ENCODE measurements at regions not wholly inside any gene's neighbourhood (a gene's known extent, or its start where the extent isn't known, plus 50 kb on each side); places are given as distances from the start of the nearest gene placed in this dataset.

DNA sequence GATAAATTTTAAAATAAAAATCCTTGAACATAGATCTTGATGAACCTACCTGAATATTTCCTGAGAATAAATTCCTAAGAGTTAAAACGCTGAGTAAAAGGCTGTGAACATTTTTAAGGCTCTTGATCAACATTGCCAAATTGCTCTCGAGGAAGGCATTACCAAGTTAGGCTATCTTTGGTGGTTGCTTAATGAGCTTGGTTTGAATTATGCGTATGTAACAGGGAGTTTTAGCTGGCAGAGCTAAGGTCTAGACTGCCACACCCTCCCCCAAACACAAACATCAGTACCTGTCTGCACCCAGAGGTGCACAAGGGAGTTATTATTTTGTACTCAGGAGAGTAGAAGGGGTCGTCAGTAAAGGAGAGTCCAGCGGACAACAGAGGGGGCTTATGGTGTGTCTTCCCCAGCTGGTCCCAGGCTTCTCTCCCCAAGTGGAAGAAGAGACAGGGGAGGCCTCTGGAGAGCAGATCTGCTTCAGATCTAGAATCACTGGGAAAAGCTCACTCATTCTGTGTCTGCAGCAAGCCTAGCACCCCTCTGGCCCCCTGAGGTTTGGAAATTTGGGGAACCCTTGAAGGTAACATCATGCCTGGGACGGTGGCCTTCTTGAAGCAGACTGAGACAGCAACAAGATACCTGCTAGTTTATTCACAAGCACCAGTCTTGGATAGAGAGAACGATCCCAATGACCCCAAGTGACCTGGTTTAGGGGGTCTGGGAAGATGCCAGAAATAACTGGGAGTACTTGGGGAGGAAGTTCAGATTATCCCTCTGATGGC is 197.2 kb upstream of the ID2 start:
- no peaks in the 10 kb centered on the region for H3K79me2 ChIP-seq (ENCODE audit: insufficient read depth, low read length)
- H3K27ac ChIP-seq (ENCODE audit: low read depth, low read length), result no peak overlapping the region
- BruUV-seq (replicated peaks), result no TSS peak
- no peaks in the 10 kb centered on the region for H3K9me3 ChIP-seq (ENCODE audit: control insufficient read depth in 1 of 2, insufficient read depth in 1 of 2, low read depth in 1 of 2, low read length in 2 of 2)
- intact Hi-C loops (cut with micrococcal nuclease), result no loop called here
- H3K4me3 ChIP-seq (replicated peaks in 1 of 2; ENCODE audit: low read depth in 1 of 2, low read length in 2 of 2), result no peak overlapping the region
- no peak overlapping the region for H3K9ac ChIP-seq (ENCODE audit: low read length)
- TF ChIP-seq TCF7L2 (IDR thresholded peaks at IDR 0.05; ENCODE audit: borderline replicate concordance, extremely low read depth, insufficient read depth, insufficient read length) (no peak), CEBPB (IDR thresholded peaks at IDR 0.05; ENCODE audit: low read depth) (no peak), EZH2phosphoT487 (IDR thresholded peaks at IDR 0.05; ENCODE audit: borderline replicate concordance) (no peak)
- no peaks in the 10 kb centered on the region for H3K9me2 ChIP-seq (ENCODE audit: insufficient read depth)
- H3K36me3 ChIP-seq (ENCODE audit: control insufficient read depth in 1 of 2, insufficient read depth in 2 of 2, low read length in 2 of 2), result no peaks in the 10 kb centered on the region
- H3K27me3 ChIP-seq (ENCODE audit: insufficient read depth, low read length), result no peaks in the 10 kb centered on the region
- ChIA-PET RAD21 (ENCODE audit: low non-redundant PET in 1 of 2, low total read pairs in 2 of 2, uncharacterized antibody in 2 of 2, unreplicated experiment in 2 of 2) (no interaction called here), CTCF (no interaction called here), POLR2A (no interaction called here)
- no peaks in the 10 kb centered on the region for H3K4me1 ChIP-seq (ENCODE audit: control insufficient read depth in 1 of 2, insufficient read depth in 2 of 2, low read length in 2 of 2)
- H3K4me2 ChIP-seq (ENCODE audit: low read length), result no peak overlapping the region
- H2AFZ ChIP-seq (ENCODE audit: low read depth, low read length, poor library complexity, severe bottlenecking), result no peak overlapping the region
- DNase-seq (ENCODE audit: low read depth, low spot score), result no peak
- no peak for ATAC-seq
- H4K20me1 ChIP-seq (ENCODE audit: insufficient read depth), result no peaks in the 10 kb centered on the region

DNA sequence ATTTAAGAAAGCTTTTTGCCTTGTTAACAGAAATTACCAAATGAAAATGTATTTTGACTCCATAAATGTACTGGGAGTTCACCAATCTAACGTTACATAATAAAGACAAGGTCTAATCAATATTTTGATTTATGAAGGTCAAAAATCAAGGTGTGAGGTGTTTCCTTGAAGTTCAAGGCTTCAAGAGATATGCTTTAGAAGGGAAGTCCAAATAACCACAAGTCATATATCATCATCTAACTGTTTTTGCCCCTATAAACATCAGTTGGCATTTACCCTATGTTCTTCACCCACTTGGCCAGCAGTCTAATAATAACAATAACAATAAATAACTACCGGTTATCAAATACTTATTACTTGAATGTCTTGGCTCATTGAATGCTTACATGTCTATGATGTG is 196.1 kb upstream of the ID2 start:
- intact Hi-C loops (cut with micrococcal nuclease), result no loop called here
- RAD21 ChIA-PET (ENCODE audit: low non-redundant PET in 1 of 2, low total read pairs in 2 of 2, uncharacterized antibody in 2 of 2, unreplicated experiment in 2 of 2), result no interaction called here
- no peak overlapping the region for H3K4me2 ChIP-seq (ENCODE audit: low read length)
- H3K79me2 ChIP-seq (ENCODE audit: insufficient read depth, low read length), result no peaks in the 10 kb centered on the region
- no peaks in the 10 kb centered on the region for H4K20me1 ChIP-seq (ENCODE audit: insufficient read depth)
- POLR2A ChIA-PET, result no interaction called here
- no peak overlapping the region for H3K9ac ChIP-seq (ENCODE audit: low read length)
- no peaks in the 10 kb centered on the region for H3K27me3 ChIP-seq (ENCODE audit: insufficient read depth, low read length)
- H3K36me3 ChIP-seq (ENCODE audit: control insufficient read depth in 1 of 2, insufficient read depth in 2 of 2, low read length in 2 of 2), result no peaks in the 10 kb centered on the region
- CTCF ChIA-PET, result no interaction called here
- no peaks in the 10 kb centered on the region for H3K9me3 ChIP-seq (ENCODE audit: control insufficient read depth in 1 of 2, insufficient read depth in 1 of 2, low read depth in 1 of 2, low read length in 2 of 2)
- H3K4me3 ChIP-seq (replicated peaks in 1 of 2; ENCODE audit: low read depth in 1 of 2, low read length in 2 of 2), result no peak overlapping the region
- no TSS peak for BruUV-seq (replicated peaks)
- ATAC-seq (no peak), DNase-seq (ENCODE audit: low read depth, low spot score) (no peak)
- TF ChIP-seq SIN3A (IDR thresholded peaks at IDR 0.05; ENCODE audit: low read depth), result no peak
- H2AFZ ChIP-seq (ENCODE audit: low read depth, low read length, poor library complexity, severe bottlenecking), result no peak overlapping the region
- H3K4me1 ChIP-seq (ENCODE audit: control insufficient read depth in 1 of 2, insufficient read depth in 2 of 2, low read length in 2 of 2), result no peaks in the 10 kb centered on the region
- no peaks in the 10 kb centered on the region for H3K9me2 ChIP-seq (ENCODE audit: insufficient read depth)
- H3K27ac ChIP-seq (ENCODE audit: low read depth, low read length), result no peak overlapping the region
